ENCODE measurements at regions not wholly inside any gene's neighbourhood (a gene's known extent, or its start where the extent isn't known, plus 50 kb on each side); places are given as distances from the start of the nearest gene placed in this dataset.

GRCh38 chr1:29687601-29688244 is 451.4 kb downstream of the PTPRU start:
- ATAC-seq (no peak), DNase-seq (no peak)
- no peaks in the 10 kb centered on the region for H3K9me3 ChIP-seq
- intact Hi-C loops (cut with DNase I, micrococcal nuclease) = no loop called here
- H3K4me1 ChIP-seq (ENCODE audit: low read depth) = no peaks in the 10 kb centered on the region
- TF ChIP-seq, protein P1, sequence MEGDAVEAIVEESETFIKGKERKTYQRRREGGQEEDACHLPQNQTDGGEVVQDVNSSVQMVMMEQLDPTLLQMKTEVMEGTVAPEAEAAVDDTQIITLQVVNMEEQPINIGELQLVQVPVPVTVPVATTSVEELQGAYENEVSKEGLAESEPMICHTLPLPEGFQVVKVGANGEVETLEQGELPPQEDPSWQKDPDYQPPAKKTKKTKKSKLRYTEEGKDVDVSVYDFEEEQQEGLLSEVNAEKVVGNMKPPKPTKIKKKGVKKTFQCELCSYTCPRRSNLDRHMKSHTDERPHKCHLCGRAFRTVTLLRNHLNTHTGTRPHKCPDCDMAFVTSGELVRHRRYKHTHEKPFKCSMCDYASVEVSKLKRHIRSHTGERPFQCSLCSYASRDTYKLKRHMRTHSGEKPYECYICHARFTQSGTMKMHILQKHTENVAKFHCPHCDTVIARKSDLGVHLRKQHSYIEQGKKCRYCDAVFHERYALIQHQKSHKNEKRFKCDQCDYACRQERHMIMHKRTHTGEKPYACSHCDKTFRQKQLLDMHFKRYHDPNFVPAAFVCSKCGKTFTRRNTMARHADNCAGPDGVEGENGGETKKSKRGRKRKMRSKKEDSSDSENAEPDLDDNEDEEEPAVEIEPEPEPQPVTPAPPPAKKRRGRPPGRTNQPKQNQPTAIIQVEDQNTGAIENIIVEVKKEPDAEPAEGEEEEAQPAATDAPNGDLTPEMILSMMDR (IDR thresholded peaks at IDR 0.05) = no peak
- no peak overlapping the region for H3K4me3 ChIP-seq
- no peaks in the 10 kb centered on the region for H3K36me3 ChIP-seq (ENCODE audit: low read depth)

GRCh38 chr1:29687166-29687565 is 450.8 kb downstream of the PTPRU start:
- TF ChIP-seq, protein P1 (IDR thresholded peaks at IDR 0.05) = no peak
- Histone ChIP-seq H3K9me3 (no peaks in the 10 kb centered on the region), H3K4me1 (ENCODE audit: low read depth) (no peaks in the 10 kb centered on the region), H3K4me3 (no peak overlapping the region), H3K36me3 (ENCODE audit: low read depth) (no peaks in the 10 kb centered on the region)
- no peak for DNase-seq
- no peak for ATAC-seq
- intact Hi-C loops (cut with DNase I, micrococcal nuclease) = no loop called here

DNA sequence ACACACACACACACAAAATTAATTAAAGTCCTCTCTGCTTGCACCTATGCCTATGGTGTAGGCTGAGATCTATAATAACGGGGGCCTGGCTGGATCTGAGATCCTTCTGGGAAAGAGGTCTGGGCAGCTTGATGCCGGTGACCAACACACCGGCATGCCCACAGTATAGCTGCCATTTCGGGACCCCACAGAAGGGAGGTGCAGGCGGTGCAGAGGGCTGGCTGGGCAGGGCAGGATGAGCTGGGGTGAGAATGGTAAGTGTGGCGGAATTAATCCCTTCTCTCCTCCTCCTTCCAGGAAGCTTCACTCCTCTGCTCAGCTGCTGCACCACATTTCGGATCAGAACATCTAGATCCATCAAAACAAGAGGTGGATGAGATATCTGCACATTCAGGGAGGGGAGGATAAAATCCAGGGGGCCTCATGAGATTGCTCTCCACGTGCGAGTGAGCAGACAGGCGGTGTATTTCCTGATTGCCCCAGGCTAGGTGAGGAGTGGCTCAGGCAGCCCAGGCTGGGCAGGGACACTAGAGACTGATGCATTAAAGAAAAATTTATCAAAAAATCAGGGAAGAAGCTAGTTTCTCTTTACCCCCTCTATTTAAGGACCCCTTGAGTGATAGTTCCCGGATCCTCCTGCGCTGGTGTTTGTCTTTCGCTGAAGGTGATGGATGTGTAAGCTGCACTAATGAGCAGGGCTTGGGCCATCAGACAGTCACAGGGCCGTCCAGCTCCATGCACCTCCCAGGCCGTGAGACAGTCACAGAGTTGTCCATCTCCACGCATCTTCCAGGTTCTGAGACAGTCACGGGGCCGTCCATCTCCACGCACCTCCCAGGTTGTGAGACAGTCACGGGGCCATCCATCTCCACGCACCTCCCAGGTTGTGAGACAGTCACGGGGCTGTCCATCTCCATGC is 449.9 kb downstream of the PTPRU start:
- intact Hi-C loops (cut with DNase I, micrococcal nuclease) = no loop called here
- Histone ChIP-seq H3K36me3 (ENCODE audit: low read depth) (no peaks in the 10 kb centered on the region), H3K9me3 (no peaks in the 10 kb centered on the region), H3K4me3 (no peak overlapping the region), H3K4me1 (ENCODE audit: low read depth) (no peaks in the 10 kb centered on the region)
- TF ChIP-seq, protein P1 (IDR thresholded peaks at IDR 0.05) = no peak
- no peak for ATAC-seq
- no peak for DNase-seq

DNA sequence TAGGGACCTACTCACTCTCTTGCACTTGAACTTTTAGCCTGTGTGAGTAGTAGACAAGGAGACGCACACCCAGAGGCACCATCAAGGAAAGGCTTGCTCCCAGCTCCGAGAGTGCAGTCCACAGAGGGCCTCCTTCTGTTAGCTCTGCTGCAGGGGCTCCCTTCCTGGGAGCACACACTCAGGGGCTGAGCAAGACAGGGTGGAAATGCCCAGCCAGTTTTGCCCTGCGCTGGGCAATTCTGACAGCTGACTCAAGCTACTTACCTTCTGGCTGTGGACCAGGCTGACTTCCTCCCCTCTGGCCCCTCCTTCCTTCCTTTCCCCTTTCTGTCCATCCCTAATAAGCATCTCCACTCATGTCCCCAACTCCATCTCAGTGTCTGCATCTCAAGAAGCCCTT is 449.1 kb downstream of the PTPRU start:
- Histone ChIP-seq H3K9me3 (no peaks in the 10 kb centered on the region), H3K4me1 (ENCODE audit: low read depth) (no peaks in the 10 kb centered on the region), H3K4me3 (no peak overlapping the region), H3K36me3 (ENCODE audit: low read depth) (no peaks in the 10 kb centered on the region)
- intact Hi-C loops (cut with DNase I, micrococcal nuclease) = no loop called here
- no peak for ATAC-seq
- TF ChIP-seq, protein P1 (IDR thresholded peaks at IDR 0.05) = no peak
- no peak for DNase-seq

GRCh38 chr1:29684141-29684540 is 447.8 kb downstream of the PTPRU start:
- intact Hi-C loops (cut with DNase I, micrococcal nuclease) = no loop called here
- TF ChIP-seq, protein P1 (IDR thresholded peaks at IDR 0.05) = no peak
- no peaks in the 10 kb centered on the region for H3K9me3 ChIP-seq
- H3K36me3 ChIP-seq (ENCODE audit: low read depth) = no peaks in the 10 kb centered on the region
- no peaks in the 10 kb centered on the region for H3K4me1 ChIP-seq (ENCODE audit: low read depth)
- no peak overlapping the region for H3K4me3 ChIP-seq
- DNase-seq = no peak
- no peak for ATAC-seq

Measured in mucosa of descending colon (tissue), 3 donors.